ENCODE measurements at regions not wholly inside any gene's neighbourhood (a gene's known extent, or its start where the extent isn't known, plus 50 kb on each side); places are given as distances from the start of the nearest gene placed in this dataset.

- TF ChIP-seq CTCF (IDR thresholded peaks at IDR 0.05) (no peak), POLR2A (IDR thresholded peaks at IDR 0.05) (no peak)
Measured at GRCh38 chrX:95332530-95332929, 1352.1 kb upstream of the DIAPH2 start.

Measured in breast epithelium (tissue), 3 donors.